ENCODE measurements at regions not wholly inside any gene's neighbourhood (a gene's known extent, or its start where the extent isn't known, plus 50 kb on each side); places are given as distances from the start of the nearest gene placed in this dataset.

- 72 to 82% methylated on average over 4 of the region's 4 CpGs for WGBS, 2 donors
These were observed 83.3 kb downstream of the RMI2 start for GRCh38 chr16:11428623-11428953.

GRCh38 chr16:11429123-11429522 lies 83.9 kb downstream of the RMI2 start:
- Histone ChIP-seq H3K27ac (no peak overlapping the region), H3K36me3 (no peaks in the 10 kb centered on the region), H3K9me3 (peaks cover 0 to 4% (median 2%) of the 10 kb centered on the region in 4 donors), H3K27me3 (no peaks in the 10 kb centered on the region), H3K4me3 (no peak overlapping the region), H3K4me1 (no peaks in the 10 kb centered on the region)
- DNase-seq, result no peak
- TF ChIP-seq EP300 (IDR thresholded peaks at IDR 0.05) (no peak), POLR2A (IDR thresholded peaks at IDR 0.05) (no peak), POLR2AphosphoS5 (IDR thresholded peaks at IDR 0.05) (no peak), CTCF (IDR thresholded peaks at IDR 0.05) (no peak)
- intact Hi-C loops (cut with DNase I), result no loop called here
- 37 to 51% methylated on average over 6 of the region's 6 CpGs for WGBS, 2 donors

More at GRCh38 chr16:11428623-11428953, 83.3 kb downstream of the RMI2 start:
- Histone ChIP-seq H3K36me3 (no peaks in the 10 kb centered on the region), H3K4me1 (no peaks in the 10 kb centered on the region), H3K4me3 (no peak overlapping the region), H3K27ac (no peak overlapping the region), H3K9me3 (peaks cover 0 to 4% (median 2%) of the 10 kb centered on the region in 4 donors), H3K27me3 (no peaks in the 10 kb centered on the region)
- intact Hi-C loops (cut with DNase I), result no loop called here
- no peak for DNase-seq
- TF ChIP-seq CTCF (IDR thresholded peaks at IDR 0.05) (no peak), POLR2A (IDR thresholded peaks at IDR 0.05) (no peak), EP300 (IDR thresholded peaks at IDR 0.05) (no peak), POLR2AphosphoS5 (IDR thresholded peaks at IDR 0.05) (no peak)

- intact Hi-C loops (cut with DNase I), result no loop called here
- Histone ChIP-seq H3K36me3 (no peaks in the 10 kb centered on the region), H3K27ac (no peak overlapping the region), H3K4me1 (no peaks in the 10 kb centered on the region), H3K4me3 (no peak overlapping the region), H3K9me3 (peaks cover 0 to 4% (median 2%) of the 10 kb centered on the region in 4 donors), H3K27me3 (no peaks in the 10 kb centered on the region)
- no peak for TF ChIP-seq EP300 (IDR thresholded peaks at IDR 0.05)
- TF ChIP-seq POLR2AphosphoS5 (IDR thresholded peaks at IDR 0.05), result no peak
- no peak for TF ChIP-seq POLR2A (IDR thresholded peaks at IDR 0.05)
- TF ChIP-seq CTCF (IDR thresholded peaks at IDR 0.05), result no peak
- WGBS, 2 donors, result 17 to 58% methylated on average over 6 of the region's 6 CpGs
- DNase-seq, result no peak
These were observed 84.6 kb downstream of the RMI2 start for GRCh38 chr16:11429823-11430222.

GRCh38 chr16:11430601-11431317 lies 85.5 kb downstream of the RMI2 start:
- no peaks in the 10 kb centered on the region for H3K27me3 ChIP-seq
- H3K36me3 ChIP-seq, result no peaks in the 10 kb centered on the region
- no peaks in the 10 kb centered on the region for H3K4me1 ChIP-seq
- H3K4me3 ChIP-seq, result no peak overlapping the region
- TF ChIP-seq EP300 (IDR thresholded peaks at IDR 0.05), result no peak
- TF ChIP-seq POLR2AphosphoS5 (IDR thresholded peaks at IDR 0.05), result no peak
- no peak for TF ChIP-seq CTCF (IDR thresholded peaks at IDR 0.05)
- TF ChIP-seq POLR2A (IDR thresholded peaks at IDR 0.05), result no peak
- H3K9me3 ChIP-seq, result peaks cover 0 to 4% (median 2%) of the 10 kb centered on the region in 4 donors
- intact Hi-C loops (cut with DNase I), result no loop called here
- no peak overlapping the region for H3K27ac ChIP-seq
- WGBS, 2 donors, result 74 to 87% methylated on average over 11 of the region's 11 CpGs
- no peak for DNase-seq

Measured in sigmoid colon (tissue), 6 donors.